Spleen (tissue), 11 donors: ENCODE measurements at regions not wholly inside any gene's neighbourhood (a gene's known extent, or its start where the extent isn't known, plus 50 kb on each side); places are given as distances from the start of the nearest gene placed in this dataset.

Source experiments
- DNase-seq: peaks from one replicate; pipeline ENCODE4 v3.0.0-alpha.2; 2020
- H3K27ac ChIP-seq, 8 donors: fragments of 200-600 bp; sonication (generic) in 7 of 8; 1 replicate in 4 of 8; 2 replicates in 4 of 8; pipeline versions ENCODE4 v1.5.0 to v1.8.0; 2016 to 2021; ENCODE audit warnings: inconsistent platforms in 4 of 8, mild to moderate bottlenecking in 4 of 8, moderate library complexity in 1 of 8
- H3K27me3 ChIP-seq, 7 donors: fragments of 200-600 bp; sonication (generic) in 6 of 7; replicated peaks in 1 of 7; 1 replicate in 4 of 7; 2 replicates in 3 of 7; pipeline versions ENCODE4 v1.5.0 to v1.8.0; 2016 to 2021; ENCODE audit warnings: inconsistent platforms in 3 of 7, mild to moderate bottlenecking in 1 of 7
- H3K36me3 ChIP-seq, 6 donors: fragments of 200-600 bp; sonication (generic) in 5 of 6; 1 replicate in 4 of 6; 2 replicates in 2 of 6; pipeline versions ENCODE4 v1.5.0 to v1.8.0; 2016 to 2021; ENCODE audit warnings: inconsistent platforms in 2 of 6
- H3K4me1 ChIP-seq, 6 donors: fragments of 200-600 bp; sonication (generic) in 5 of 6; 1 replicate in 3 of 6; 2 replicates in 3 of 6; pipeline versions ENCODE4 v1.5.0 to v1.8.0; 2016 to 2021; ENCODE audit warnings: inconsistent platforms in 3 of 6
- H3K4me3 ChIP-seq, 8 donors: fragments of 200-600 bp; sonication (generic) in 7 of 8; 1 replicate in 4 of 8; 2 replicates in 4 of 8; pipeline versions ENCODE4 v1.5.0 to v1.8.0; 2016 to 2021; ENCODE audit warnings: inconsistent platforms in 4 of 8, mild to moderate bottlenecking in 4 of 8, moderate library complexity in 2 of 8
- H3K9me3 ChIP-seq, 8 donors: fragments of 200-600 bp; sonication (generic) in 7 of 8; 1 replicate in 4 of 8; 2 replicates in 4 of 8; pipeline versions ENCODE4 v1.5.0 to v1.8.0; 2016 to 2021; ENCODE audit warnings: inconsistent platforms in 4 of 8
- CTCF ChIP-seq, 11 experiments: fragments of 200-600 bp in 7 of 11; fragments of 450-650 bp in 4 of 11; sonication (generic) in 4 of 11; IDR thresholded peaks in 8 of 11; conservative IDR thresholded peaks in 3 of 11; 1 replicate in 7 of 11; 2 replicates in 4 of 11; pipeline versions ENCODE4 v1.4.0 to v1.8.0; 2016 to 2021; ENCODE audit warnings: antibody characterized with exemption in 11 of 11, inconsistent platforms in 4 of 11, mild to moderate bottlenecking in 1 of 11
- POLR2A ChIP-seq, 3 donors: fragments of 450-650 bp; IDR thresholded peaks; one replicate each; pipeline ENCODE4 v1.5.1; 2017; ENCODE audit warnings: antibody characterized with exemption in 3 of 3, mild to moderate bottlenecking in 1 of 3
- POLR2AphosphoS5 ChIP-seq, 3 donors: sonication (generic); formaldehyde crosslinking; IDR thresholded peaks; one replicate each; pipeline ENCODE4 v1.5.1; 2017; ENCODE audit warnings: antibody characterized with exemption in 3 of 3
- WGBS, 5 donors: extraction: QIAGEN DNeasy Blood & Tissue Kit in 3 of 5; methylation state at CpG; one replicate each; pipeline versions ENCODE4 v1.1.5 to v1.1.7; 2013 to 2018; 5-methylcytosine and 5-hydroxymethylcytosine counted together
- intact Hi-C: fragments of 100-400 bp; cut with DNase I; formaldehyde crosslinking; loops from one replicate; pipeline ENCODE4 v1.15.0; 2023; ENCODE audit warnings: low total_unique reads
- donor health status: healthy with polysubstance abuse.
- donor health status: DM: no; HTN: no; CAD: no; lungs with moderate emphysema.
- donor health status: DM: no; HTN: no; CAD: no.
- donor health status: Bipolar disorder and iron deficiency.
- donor health status: healthy.
- donor health status: DM: no; HTN: no; CAD: no.
- donor health status: DM: yes; HTN: yes; CAD: no.

DNA sequence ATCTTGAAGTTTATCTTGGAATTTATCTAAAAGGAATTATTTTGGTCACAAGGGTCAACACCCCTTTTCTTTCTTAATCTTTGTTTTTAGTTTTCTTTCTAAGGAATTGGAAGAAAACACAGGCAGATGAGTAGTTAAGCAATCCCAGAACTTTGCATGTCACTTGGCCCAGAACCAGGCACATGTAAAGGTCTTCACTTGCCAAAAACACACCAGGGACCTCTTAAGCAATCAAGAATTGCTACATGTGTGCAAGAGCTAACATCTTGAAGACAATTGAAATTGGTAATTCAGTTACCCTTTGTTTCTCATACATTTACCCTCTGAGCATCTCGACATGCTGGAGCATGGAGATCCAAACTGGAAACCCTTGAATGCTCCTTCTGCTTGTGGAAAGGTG lies 114.2 kb downstream of the ZC3H11B start:
- 70 to 88% (median 81%) methylated on average over 1 of the region's 1 CpG for WGBS, 5 donors
- H3K4me1 ChIP-seq, result no peaks in the 10 kb centered on the region
- no peak for DNase-seq

GRCh38 chr1:219495737-219496408 lies 117.0 kb downstream of the ZC3H11B start:
- H3K4me3 ChIP-seq, result no peak overlapping the region
- no peaks in the 10 kb centered on the region for H3K36me3 ChIP-seq
- no peaks in the 10 kb centered on the region for H3K4me1 ChIP-seq
- WGBS, 5 donors, result 65 to 78% (median 75%) methylated on average over 6 of the region's 6 CpGs
- DNase-seq, result no peak
- H3K9me3 ChIP-seq, result no peaks in the 10 kb centered on the region
- H3K27ac ChIP-seq, result no peak overlapping the region
- TF ChIP-seq POLR2AphosphoS5 (IDR thresholded peaks at IDR 0.05) (no peak), POLR2A (IDR thresholded peaks at IDR 0.05) (no peak), CTCF (IDR thresholded peaks at IDR 0.05 in 8 of 11, conservative IDR thresholded peaks at IDR 0.05 in 3 of 11) (no peak)
- intact Hi-C loops, result no loop called here
- H3K27me3 ChIP-seq, result no peaks in the 10 kb centered on the region

More for the DNA sequence above, 114.2 kb downstream of the ZC3H11B start:
- no peak overlapping the region for H3K4me3 ChIP-seq
- intact Hi-C loops, result no loop called here
- H3K9me3 ChIP-seq, result no peaks in the 10 kb centered on the region
- H3K27me3 ChIP-seq, result no peaks in the 10 kb centered on the region
- no peak overlapping the region for H3K27ac ChIP-seq
- H3K36me3 ChIP-seq, result no peaks in the 10 kb centered on the region
- TF ChIP-seq CTCF (IDR thresholded peaks at IDR 0.05 in 8 of 11, conservative IDR thresholded peaks at IDR 0.05 in 3 of 11) (no peak), POLR2A (IDR thresholded peaks at IDR 0.05) (no peak), POLR2AphosphoS5 (IDR thresholded peaks at IDR 0.05) (no peak)

GRCh38 chr1:219492717-219493116 lies 120.2 kb downstream of the ZC3H11B start:
- Histone ChIP-seq H3K4me3 (no peak overlapping the region), H3K27me3 (no peaks in the 10 kb centered on the region), H3K27ac (no peak overlapping the region), H3K4me1 (no peaks in the 10 kb centered on the region), H3K9me3 (no peaks in the 10 kb centered on the region), H3K36me3 (no peaks in the 10 kb centered on the region)
- no peak for DNase-seq
- intact Hi-C loops, result no loop called here
- TF ChIP-seq CTCF (IDR thresholded peaks at IDR 0.05 in 8 of 11, conservative IDR thresholded peaks at IDR 0.05 in 3 of 11) (no peak), POLR2A (IDR thresholded peaks at IDR 0.05) (no peak), POLR2AphosphoS5 (IDR thresholded peaks at IDR 0.05) (no peak)
- WGBS, 5 donors, result 83 to 91% (median 89%) methylated on average over 3 of the region's 3 CpGs

DNA sequence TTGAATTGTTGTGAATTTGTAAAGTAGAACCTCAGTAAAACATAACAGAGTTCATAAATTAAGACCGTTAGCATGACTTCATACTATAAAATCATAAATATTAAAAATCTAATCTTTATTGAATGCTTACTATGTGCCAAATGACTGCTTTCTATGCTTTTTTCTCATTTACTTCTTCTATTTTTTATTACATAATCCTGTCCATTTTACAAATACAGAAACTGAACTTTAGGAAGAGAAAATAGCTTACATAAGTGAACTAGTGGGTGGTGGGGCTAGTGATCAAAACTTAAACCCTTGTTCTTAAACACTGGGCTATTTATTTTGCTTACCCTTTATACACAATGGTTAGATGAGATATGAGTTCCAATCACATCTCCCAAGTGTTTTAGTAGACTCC lies 122.3 kb downstream of the ZC3H11B start:
- Histone ChIP-seq H3K4me3 (no peak overlapping the region), H3K4me1 (no peaks in the 10 kb centered on the region), H3K27ac (no peak overlapping the region), H3K36me3 (no peaks in the 10 kb centered on the region), H3K27me3 (no peaks in the 10 kb centered on the region), H3K9me3 (no peaks in the 10 kb centered on the region)
- no peak for DNase-seq
- TF ChIP-seq CTCF (IDR thresholded peaks at IDR 0.05 in 8 of 11, conservative IDR thresholded peaks at IDR 0.05 in 3 of 11), result no peak
- no peak for TF ChIP-seq POLR2AphosphoS5 (IDR thresholded peaks at IDR 0.05)
- TF ChIP-seq POLR2A (IDR thresholded peaks at IDR 0.05), result no peak
- intact Hi-C loops, result no loop called here
- 79 to 91% (median 91%) methylated on average over 1 of the region's 1 CpG for WGBS, 5 donors
